T-helper 1 cell treated with Interleukin-12 subunit alpha and Interleukin-12 subunit beta and Interleukin-4 antibody, amounts not matched to agents 30 ng/mL and 1 ng/mL, for 36 hours (primary cell): ENCODE measurements at regions not wholly inside any gene's neighbourhood (a gene's known extent, or its start where the extent isn't known, plus 50 kb on each side); places are given as distances from the start of the nearest gene placed in this dataset.
"Not testable (repeated sequence)": the region's sequence is repeated elsewhere in the genome, so short reads cannot be mapped to it uniquely, and the experiment has no call there.

Experiments
- intact Hi-C: fragments of 100-400 bp; cut with micrococcal nuclease; formaldehyde crosslinking; loops from one replicate; pipeline ENCODE4 v1.15.1; 2024

DNA sequence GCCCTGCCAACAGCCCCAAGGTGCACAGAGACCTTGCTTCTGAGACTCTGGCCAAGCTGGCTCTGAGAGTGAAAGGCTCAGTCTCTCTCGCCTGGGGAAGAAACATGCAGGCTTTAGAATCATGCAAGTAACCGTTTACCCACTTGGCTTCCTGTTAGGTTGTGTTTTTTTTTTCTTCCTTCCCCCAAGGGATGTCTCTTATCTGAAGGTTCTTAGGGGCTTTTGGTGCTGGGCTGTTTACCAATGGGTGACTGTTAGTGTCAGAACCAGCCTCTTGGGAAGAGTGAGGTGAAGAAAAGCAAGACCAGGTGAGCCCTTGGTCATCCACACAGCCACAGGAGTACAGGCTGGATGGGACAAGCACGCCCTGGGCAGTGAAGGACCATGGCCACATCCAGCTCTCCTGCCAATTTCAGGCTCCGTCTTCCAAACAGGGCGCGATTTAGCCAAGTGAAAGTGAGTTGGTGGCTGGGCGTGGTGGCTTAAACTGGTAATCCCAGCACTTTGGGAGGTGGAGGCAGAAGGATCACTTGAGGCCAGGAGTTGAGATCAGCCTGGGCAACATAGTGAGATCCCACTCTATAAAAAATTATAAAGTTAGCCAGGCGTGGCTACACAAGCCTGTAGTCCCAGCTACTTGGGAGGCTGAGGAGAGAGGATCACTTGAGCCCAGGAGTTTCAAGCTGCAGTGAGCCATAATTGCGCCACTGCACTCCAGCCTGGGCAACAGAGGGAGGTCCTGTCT lies 76.3 kb upstream of the CUX1 start:
- intact Hi-C loops = loop anchor here (5.0 kb wide), 1 partner anchor 621 kb away; no protein-coding TSS in a partner anchor

DNA sequence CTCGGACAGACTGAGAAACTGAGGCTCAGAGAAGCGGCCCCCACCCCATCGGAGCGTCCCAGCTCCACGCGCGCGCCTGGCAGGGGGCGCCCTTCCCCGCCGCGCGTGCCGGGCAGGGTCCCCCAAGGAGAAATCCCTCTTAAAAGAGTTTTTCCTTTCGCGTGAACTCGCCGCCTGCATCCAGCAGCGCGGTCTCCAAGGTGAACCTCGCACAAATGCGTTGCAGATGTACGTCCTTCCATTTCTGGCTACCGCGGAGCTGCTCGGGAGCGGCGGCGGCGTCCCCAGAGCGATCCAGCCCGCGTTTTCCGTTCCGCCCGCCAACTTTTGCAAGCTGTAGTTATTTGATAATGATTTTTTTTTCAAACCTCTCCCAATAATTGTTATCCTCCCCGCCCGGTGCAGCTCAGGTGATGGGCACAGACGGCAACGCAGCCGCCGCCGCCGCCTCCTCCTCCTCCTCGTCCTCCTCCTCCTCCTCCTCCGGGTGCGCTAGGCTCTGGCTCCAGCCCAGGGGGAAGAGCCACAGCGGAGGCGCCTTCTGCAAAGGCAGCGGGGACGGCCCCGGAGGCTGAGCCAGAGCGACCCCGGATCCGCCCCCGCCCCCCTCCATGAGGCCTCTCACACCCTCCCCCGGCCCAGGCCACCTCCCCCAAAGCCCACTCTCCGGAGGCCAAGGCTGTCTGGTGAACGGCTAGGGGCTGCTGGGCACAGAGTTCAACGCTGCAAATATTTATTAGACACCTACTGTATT lies 74.0 kb upstream of the CUX1 start:
- intact Hi-C loops = loop anchor here (1.0 to 5.0 kb wide), 5 partner anchors 11 to 619 kb away; no protein-coding TSS in a partner anchor

DNA sequence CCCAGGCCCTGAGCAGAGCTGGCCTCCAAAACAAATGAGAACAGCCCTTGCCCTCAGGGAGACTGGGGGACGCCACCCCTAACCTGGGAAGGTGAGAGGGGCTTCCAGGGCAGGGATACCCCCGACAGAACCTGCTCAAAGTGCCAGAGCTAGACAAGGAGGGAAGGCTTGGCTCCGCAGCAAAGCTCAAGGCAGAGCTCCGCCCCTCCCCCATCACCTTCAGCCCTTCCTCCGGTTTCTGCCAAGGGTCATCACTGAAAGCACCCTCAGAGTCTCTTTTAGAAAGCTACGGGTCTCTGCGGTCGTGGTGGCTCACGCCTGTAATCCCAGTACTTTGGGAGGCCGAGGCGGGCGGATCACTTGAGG lies 73.4 kb upstream of the CUX1 start:
- intact Hi-C loops = loop anchor here (1.0 to 5.0 kb wide), 5 partner anchors 10 to 618 kb away; no protein-coding TSS in a partner anchor

DNA sequence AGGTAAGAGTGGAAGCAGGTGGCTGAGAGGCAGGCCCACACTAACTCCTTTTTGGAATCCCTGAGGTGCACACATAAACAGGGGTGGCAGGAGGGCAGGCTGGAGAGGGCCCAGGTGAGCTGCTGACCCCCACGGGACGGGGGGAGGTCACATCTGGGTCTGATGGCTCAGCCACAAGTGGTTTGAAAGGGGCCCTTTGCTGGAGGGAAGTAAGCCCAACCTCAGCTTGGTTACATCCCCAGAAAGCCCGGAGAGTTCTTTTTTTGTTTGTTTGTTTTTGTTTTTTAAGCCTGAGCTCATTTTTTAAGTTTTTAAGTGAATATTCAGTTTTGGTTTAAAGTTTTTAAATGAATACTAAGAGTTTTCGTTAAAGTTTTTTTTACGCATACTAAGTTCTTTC lies 72.8 kb upstream of the CUX1 start:
- intact Hi-C loops = loop anchor here (5.0 kb wide), 1 partner anchor 618 kb away; no protein-coding TSS in a partner anchor

DNA sequence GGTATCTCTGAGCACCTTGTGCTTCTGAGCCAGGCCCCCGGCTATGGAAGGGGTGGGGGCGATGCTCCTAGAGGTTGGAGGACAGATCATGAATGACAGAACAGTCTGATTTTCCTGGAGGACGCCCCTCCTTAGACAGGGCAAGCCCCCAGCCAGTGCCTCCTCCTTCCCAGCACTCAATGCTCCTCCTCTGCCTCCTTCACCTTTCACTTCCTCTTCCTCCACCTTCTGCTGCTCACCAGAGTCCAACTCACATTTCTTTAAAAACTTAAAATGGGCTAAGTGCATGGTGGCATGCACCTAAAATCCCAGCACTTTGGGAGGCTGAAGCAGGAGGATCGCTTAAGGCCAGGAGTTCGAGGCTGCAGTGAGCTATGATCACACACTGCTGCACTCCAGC lies 71.1 kb upstream of the CUX1 start:
- intact Hi-C loops = no loop called here

DNA sequence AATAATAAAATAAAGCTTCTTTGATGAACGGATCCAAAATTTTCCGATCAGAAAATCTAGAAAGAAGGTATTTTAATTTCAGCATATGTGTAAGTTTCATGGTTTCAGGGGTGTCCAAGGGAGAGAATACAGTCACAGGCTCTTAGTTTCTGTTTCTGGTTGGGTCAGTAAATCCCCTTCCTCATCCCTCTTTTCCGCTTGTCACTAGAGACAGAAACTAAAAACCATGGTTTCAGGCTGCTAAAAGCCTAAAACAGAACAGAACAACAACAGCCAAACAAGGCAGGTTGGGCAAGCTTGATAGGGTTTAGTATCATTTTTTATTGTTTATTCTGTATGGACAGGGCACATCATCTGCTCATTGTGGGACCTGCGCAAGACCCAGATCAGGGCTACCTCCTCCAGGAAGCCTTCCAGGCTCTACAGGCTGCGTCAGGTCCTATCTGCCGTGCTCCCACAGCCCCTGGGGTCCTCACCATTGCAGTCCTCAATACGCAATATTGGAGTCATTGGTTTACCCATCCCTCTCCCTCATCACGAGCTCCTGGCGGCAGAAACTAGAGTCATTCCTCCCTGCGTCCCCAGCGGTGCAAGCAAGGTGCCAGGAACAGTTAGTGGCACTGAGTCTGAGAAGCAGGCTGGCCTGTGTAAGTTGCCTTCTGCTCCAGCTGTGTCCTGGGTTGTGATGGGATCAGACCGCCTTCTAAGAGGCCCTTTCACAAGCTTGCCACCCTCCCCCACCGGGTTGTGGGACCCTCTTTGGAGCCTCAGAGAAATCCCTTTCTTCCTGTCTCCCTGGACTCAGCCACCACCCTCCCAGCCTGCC lies 70.2 kb upstream of the CUX1 start:
- intact Hi-C loops = no loop called here

DNA sequence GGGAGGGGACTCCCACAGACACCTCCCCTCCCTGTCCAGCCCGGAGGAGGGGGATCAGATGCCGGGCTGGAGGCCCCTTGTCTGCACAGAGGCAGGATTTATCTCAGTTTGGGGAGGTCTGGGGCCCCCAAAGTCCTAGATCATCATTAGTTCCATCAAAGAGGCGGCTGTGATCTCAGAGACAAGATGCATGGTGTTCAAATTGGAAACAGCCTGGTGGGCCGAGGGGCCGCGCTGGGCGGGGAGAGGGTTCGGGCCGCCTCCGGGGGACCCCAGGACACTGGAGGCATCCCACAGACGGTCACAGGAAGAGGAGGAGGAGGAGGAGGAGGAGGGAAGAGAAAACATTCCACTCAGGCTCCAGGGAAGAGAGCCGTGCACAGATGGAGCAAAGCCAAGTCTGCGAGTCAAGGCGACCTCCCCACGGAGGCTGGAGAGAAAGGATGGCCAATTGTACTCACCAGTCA lies 69.5 kb upstream of the CUX1 start:
- intact Hi-C loops = no loop called here

DNA sequence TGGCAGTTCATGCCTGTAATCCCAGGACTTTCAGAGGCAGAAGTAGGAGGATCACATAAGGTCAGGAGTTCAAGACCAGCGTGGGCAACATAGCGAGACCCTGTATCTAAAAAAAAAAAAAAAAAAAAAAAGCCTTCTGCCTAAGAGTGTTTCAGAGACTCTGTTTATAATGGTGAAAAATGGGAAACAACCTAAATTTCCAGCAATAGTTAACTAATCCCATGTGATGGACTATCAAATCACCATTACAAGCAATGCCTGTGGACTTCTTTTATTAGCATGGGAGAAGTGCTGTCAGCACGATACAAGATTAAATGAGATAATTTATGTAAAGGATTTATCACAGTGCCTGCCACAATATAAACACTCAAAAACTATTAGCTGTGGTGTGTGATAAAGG lies 67.5 kb upstream of the CUX1 start:
- intact Hi-C loops = no loop called here

DNA sequence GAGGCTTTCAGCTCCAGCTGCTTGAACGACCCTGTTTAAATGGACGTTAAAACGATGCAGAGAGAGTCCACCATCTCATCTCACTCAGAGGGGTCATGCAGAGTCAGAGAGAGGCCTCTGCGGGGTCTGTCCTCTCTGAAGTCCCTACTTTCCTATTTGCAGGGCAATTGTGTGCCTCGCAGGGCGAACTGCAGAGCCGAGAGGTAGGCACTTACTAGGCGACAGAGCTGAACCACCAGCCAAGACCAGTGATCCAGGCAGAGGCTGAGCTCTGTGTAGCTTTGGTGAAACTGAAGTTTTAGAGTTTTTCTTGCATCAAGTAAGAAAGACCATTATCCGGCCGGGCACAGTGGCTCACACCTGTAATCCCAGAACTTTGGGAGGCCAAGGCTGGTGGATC lies 64.1 kb upstream of the CUX1 start:
- intact Hi-C loops = no loop called here

DNA sequence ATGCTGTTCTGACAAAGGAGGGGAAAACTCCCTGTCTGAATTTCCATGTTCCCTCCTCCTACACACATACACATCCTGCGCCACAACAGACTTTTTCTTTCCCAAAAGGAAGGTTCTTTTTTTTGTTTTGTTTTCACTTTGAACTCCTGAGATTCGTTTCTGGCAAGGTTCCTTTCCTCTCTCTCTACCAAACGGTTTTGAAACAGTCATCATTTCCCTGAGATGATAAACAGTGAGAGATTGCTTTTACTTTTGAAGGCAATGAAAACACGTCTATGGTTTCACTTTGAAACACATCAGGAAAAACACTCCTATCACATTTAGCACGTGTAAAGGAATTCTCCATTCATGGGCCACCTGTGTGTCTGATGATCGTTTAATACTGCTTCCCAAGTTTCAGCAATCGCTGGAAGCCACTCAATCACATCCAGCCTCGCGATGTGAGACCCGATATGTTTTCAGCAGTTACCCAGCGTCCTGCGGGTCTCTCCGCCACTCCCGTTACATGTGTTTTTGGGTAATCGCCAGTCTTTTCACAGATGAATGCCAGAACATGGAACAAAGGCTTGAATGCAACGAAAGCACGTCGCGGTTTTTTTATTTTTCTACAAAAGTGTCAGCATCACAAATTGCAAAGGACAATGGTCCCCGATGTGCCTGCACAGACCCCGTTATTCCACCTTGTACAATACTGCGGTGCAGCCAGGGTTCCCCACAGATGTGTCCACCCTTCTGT lies 62.8 kb upstream of the CUX1 start:
- intact Hi-C loops = loop anchor here (1.0 kb wide), 1 partner anchor 11 kb away; no protein-coding TSS in a partner anchor

DNA sequence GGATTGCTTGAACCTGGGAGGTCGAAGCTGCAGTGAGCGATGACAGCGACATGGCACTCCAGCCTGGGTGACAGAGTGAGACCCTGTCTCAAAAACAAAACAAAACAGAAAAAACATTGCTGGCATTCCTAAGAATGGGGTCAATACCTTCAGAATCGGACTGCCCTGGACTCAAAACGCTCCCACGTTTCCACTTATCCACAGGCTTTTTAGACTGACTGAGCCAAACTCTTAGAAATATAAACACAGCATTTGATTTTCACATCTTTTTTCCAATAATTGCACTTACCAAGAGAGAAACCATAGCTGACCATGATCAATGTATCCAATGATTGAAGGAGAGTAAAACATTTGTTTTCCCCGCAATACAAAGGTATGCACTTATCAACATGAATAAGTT lies 59.5 kb upstream of the CUX1 start:
- intact Hi-C loops = no loop called here

DNA sequence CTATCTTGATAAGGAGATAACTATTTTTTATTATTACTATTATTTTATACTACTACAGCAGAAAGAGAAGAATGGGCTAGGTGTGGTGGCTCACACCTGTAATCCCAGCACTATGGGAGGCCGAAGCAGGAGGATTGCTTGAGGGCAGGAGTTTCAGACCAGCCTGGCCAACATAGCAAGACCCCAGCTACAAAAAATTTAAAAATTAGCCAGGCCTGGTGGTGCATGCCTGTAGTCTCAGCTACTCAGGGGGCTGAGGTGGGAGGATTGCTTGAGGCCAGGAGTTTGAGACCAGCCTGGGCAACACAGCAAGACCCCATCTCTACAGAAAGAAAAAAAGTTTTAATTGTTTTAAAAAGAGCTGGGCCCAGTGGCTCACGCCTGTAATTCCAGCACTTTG lies 58.9 kb upstream of the CUX1 start:
- intact Hi-C loops = not testable (repeated sequence)

DNA sequence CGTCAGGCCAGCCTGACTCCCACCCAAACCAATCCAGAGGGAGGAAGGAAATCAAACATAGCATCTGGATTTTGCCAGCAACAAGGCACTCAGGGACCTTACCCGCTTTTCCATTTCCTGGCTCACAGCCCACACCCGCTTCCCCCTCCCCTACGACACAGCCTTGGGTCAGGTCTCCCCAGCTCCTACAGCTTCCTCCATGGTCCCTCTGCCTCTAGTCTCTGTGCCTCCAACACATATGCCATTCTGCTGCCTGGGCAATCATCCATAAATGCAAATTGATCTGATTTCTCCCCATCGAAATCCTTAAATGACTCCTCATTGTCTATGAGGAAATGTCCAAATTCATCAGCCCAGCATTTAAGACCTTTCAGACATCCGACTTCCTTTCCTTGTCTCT lies 53.2 kb upstream of the CUX1 start:
- intact Hi-C loops = loop anchor here (5.0 kb wide), 1 partner anchor 302 kb away; no protein-coding TSS in a partner anchor

DNA sequence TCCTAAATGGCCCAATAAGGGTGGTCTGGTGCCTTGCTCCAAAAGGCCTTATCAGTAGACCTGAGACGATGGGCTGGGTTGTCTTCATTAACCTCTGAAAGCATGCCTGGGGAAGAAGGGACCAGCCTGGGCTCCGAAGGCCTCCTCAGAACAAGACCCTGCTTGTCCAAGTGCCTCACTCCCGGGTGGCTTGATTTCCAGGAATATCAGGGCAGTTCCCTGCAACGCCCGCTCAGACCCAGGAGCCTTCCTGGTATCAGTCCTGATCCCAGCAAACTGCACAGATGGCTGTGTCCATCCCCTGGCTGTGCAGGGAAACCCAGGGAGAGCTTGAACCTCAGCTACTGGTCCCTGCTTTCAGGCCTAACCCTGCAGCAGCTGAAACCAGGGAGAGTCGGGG lies 49.9 kb upstream of the CUX1 start:
- intact Hi-C loops = no loop called here
